ENCODE measurements at regions not wholly inside any gene's neighbourhood (a gene's known extent, or its start where the extent isn't known, plus 50 kb on each side); places are given as distances from the start of the nearest gene placed in this dataset.

DNA sequence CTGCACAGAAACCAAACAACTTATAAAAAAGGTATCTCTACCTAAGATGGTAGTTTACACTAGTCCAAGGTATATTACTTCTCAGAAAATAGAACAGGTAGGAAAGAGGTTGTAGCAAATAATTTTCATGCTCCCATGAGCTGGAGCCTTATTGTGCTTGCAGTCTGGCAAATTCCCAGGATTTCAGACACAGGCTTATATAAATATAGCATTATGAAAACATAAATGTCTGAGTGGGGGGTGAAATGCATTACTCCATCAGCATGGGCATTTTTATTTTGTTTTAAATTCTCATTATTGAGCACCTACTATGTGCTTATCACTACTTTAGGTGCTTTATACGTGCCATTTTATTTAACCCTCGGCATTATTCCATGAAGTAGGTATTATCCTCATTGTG, 83.0 kb upstream of the PHYHIPL start:
- Histone ChIP-seq H2AK5ac (ENCODE audit: low read depth, low read length) (no peak overlapping the region), H3K4me3 (ENCODE audit: insufficient read depth, low read depth, low read length) (no peak overlapping the region), H4K8ac (ENCODE audit: low read depth in 2 of 2, low read length in 2 of 2) (no peak overlapping the region), H3K18ac (ENCODE audit: low read depth, low read length) (no peak overlapping the region), H4K5ac (ENCODE audit: low read depth, low read length) (no peak overlapping the region), H2BK20ac (ENCODE audit: low read depth, low read length) (no peak overlapping the region), H2BK120ac (ENCODE audit: low read depth, low read length) (no peak overlapping the region), H3K9me1 (ENCODE audit: insufficient read depth, low read length) (no peaks in the 10 kb centered on the region), H3K4ac (ENCODE audit: low read depth, low read length) (no peak overlapping the region), H2AFZ (replicated peaks; ENCODE audit: low read length, poor library complexity) (no peak overlapping the region), H3K27me3 (ENCODE audit: control insufficient read depth, insufficient read depth, low read length) (peaks cover 2% of the 10 kb centered on the region; the same call in 1 of the 2 replicates), H3K23ac (ENCODE audit: low read depth, low read length) (no peak overlapping the region), H2AK9ac (replicated peaks; ENCODE audit: low read depth, low read length, poor library complexity) (no peak overlapping the region), H3K4me2 (ENCODE audit: low read depth, low read length) (no peak overlapping the region), H4K20me1 (ENCODE audit: insufficient read depth, low read length) (no peaks in the 10 kb centered on the region), H3K14ac (replicated peaks; ENCODE audit: low read depth, low read length) (no peak overlapping the region), H2BK5ac (ENCODE audit: low read depth, low read length, poor library complexity, severe bottlenecking) (no peak overlapping the region), H3K36me3 (ENCODE audit: control insufficient read depth, insufficient read depth, low read length) (no peaks in the 10 kb centered on the region), H2BK15ac (ENCODE audit: low read depth, low read length) (no peak overlapping the region), H3K9ac (ENCODE audit: low read depth, low read length) (no peak overlapping the region), H3K9me3 (ENCODE audit: control insufficient read depth, insufficient read depth, low read length) (no peaks in the 10 kb centered on the region), H4K91ac (ENCODE audit: insufficient read depth, low read depth, low read length) (no peak overlapping the region), H3K27ac (ENCODE audit: insufficient read depth, low read length) (no peak overlapping the region), H3K79me1 (ENCODE audit: low read depth in 1 of 2, low read length in 2 of 2) (no peaks in the 10 kb centered on the region), H3K4me1 (ENCODE audit: control insufficient read depth, insufficient read depth, low read length) (no peaks in the 10 kb centered on the region; the same call in 1 of the 2 replicates), H3K56ac (ENCODE audit: extremely low read depth, insufficient read depth, low read length) (no peak overlapping the region)
- WGBS, 2 experiments (ENCODE audit: extremely low coverage in 2 of 2, insufficient read length in 1 of 2), result no CpG with 5 or more reads among the region's 2 CpGs
- in situ Hi-C loops (cut with MboI; ENCODE audit: low sequenced_read_pairs), result no loop called here
- dilution Hi-C loops (cut with HindIII; ENCODE audit: low sequenced_read_pairs, unreplicated experiment), result no loop called here
- TF ChIP-seq CEBPB (IDR thresholded peaks at IDR 0.05; ENCODE audit: low read depth, low read length) (no peak), FOS (IDR thresholded peaks at IDR 0.05; ENCODE audit: low read depth, low read length) (no peak), NFE2L2 (IDR thresholded peaks at IDR 0.05; ENCODE audit: low read depth, low read length) (no peak), RCOR1 (IDR thresholded peaks at IDR 0.05; ENCODE audit: insufficient replicate concordance, low read length) (no peak), BHLHE40 (IDR thresholded peaks at IDR 0.05; ENCODE audit: low read depth, low read length) (no peak), MAZ (IDR thresholded peaks at IDR 0.05; ENCODE audit: borderline replicate concordance, low read depth, low read length) (no peak), MXI1 (IDR thresholded peaks at IDR 0.05; ENCODE audit: borderline replicate concordance, low read depth, low read length) (no peak), POLR2A (IDR thresholded peaks at IDR 0.05; ENCODE audit: low read depth, low read length) (no peak), RAD21 (IDR thresholded peaks at IDR 0.05; ENCODE audit: low read length) (no peak), MAFK (IDR thresholded peaks at IDR 0.05; ENCODE audit: low read depth, low read length) (no peak), SMC3 (IDR thresholded peaks at IDR 0.05; ENCODE audit: low read depth, low read length) (no peak), CHD1 (IDR thresholded peaks at IDR 0.05; ENCODE audit: low read depth, low read length) (no peak), RFX5 (IDR thresholded peaks at IDR 0.05; ENCODE audit: low read depth, low read length) (no peak)
- TF ChIP-seq, protein P1, sequence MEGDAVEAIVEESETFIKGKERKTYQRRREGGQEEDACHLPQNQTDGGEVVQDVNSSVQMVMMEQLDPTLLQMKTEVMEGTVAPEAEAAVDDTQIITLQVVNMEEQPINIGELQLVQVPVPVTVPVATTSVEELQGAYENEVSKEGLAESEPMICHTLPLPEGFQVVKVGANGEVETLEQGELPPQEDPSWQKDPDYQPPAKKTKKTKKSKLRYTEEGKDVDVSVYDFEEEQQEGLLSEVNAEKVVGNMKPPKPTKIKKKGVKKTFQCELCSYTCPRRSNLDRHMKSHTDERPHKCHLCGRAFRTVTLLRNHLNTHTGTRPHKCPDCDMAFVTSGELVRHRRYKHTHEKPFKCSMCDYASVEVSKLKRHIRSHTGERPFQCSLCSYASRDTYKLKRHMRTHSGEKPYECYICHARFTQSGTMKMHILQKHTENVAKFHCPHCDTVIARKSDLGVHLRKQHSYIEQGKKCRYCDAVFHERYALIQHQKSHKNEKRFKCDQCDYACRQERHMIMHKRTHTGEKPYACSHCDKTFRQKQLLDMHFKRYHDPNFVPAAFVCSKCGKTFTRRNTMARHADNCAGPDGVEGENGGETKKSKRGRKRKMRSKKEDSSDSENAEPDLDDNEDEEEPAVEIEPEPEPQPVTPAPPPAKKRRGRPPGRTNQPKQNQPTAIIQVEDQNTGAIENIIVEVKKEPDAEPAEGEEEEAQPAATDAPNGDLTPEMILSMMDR (conservative IDR thresholded peaks at IDR 0.05; ENCODE audit: low read depth, low read length), result no peak
- TF ChIP-seq, protein P2, sequence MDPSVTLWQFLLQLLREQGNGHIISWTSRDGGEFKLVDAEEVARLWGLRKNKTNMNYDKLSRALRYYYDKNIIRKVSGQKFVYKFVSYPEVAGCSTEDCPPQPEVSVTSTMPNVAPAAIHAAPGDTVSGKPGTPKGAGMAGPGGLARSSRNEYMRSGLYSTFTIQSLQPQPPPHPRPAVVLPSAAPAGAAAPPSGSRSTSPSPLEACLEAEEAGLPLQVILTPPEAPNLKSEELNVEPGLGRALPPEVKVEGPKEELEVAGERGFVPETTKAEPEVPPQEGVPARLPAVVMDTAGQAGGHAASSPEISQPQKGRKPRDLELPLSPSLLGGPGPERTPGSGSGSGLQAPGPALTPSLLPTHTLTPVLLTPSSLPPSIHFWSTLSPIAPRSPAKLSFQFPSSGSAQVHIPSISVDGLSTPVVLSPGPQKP (IDR thresholded peaks at IDR 0.05; ENCODE audit: borderline replicate concordance, low read depth, low read length), result no peak
- DNase-seq (no peak), ATAC-seq (ENCODE audit: low read depth) (no peak)
- no TSS peak for BruUV-seq (replicated peaks)
- POLR2A ChIA-PET (ENCODE audit: unreplicated experiment), result no interaction called here
- CTCF ChIA-PET, result no interaction called here
- intact Hi-C loops (cut with micrococcal nuclease), result no loop called here
